HCT116 (cell line): ENCODE measurements at regions not wholly inside any gene's neighbourhood (a gene's known extent, or its start where the extent isn't known, plus 50 kb on each side); places are given as distances from the start of the nearest gene placed in this dataset.

Experiments used
- CTCF ChIP-seq, 3 experiments: fragments of 200-600 bp in 1 of 3; sonication (generic) in 1 of 3; IDR thresholded peaks in 2 of 3; conservative IDR thresholded peaks in 1 of 3; 2 replicates each; pipeline ENCODE4 v1.5.1; 2012 to 2017; ENCODE audit warnings: low read depth in 2 of 3, low read length in 2 of 3, antibody characterized with exemption in 1 of 3, borderline replicate concordance in 1 of 3, control low read depth in 1 of 3, mild to moderate bottlenecking in 1 of 3, mixed read lengths in 1 of 3, mixed run types in 1 of 3, moderate library complexity in 1 of 3; ENCODE audit not compliant: insufficient read depth in 1 of 3
- EZH2 ChIP-seq: fragments of 200-600 bp; sonication (generic); IDR thresholded peaks from 2 replicates; pipeline ENCODE4 v1.6.1; 2017; ENCODE audit warnings: antibody characterized with exemption, mixed run types
- EZH2phosphoT487 ChIP-seq: fragments of 200-600 bp; IDR thresholded peaks from 2 replicates; pipeline ENCODE4 v1.6.1; 2018; ENCODE audit warnings: antibody characterized with exemption, borderline replicate concordance
- MAX ChIP-seq: IDR thresholded peaks from 2 replicates; pipeline ENCODE4 v1.6.1; 2012
- POLR2AphosphoS5 ChIP-seq: IDR thresholded peaks from 2 replicates; pipeline ENCODE4 v1.6.1; 2011; ENCODE audit warnings: mild to moderate bottlenecking, low read depth, low read length, moderate library complexity
- REST ChIP-seq: IDR thresholded peaks from 2 replicates; pipeline ENCODE4 v1.6.1; 2012; ENCODE audit warnings: low read depth
- SRF ChIP-seq: IDR thresholded peaks from 2 replicates; pipeline ENCODE4 v1.6.1; 2012; ENCODE audit warnings: low read depth

GRCh38 chr10:89829262-89829886, 128.0 kb downstream of the KIF20B start:
- TF ChIP-seq CTCF (IDR thresholded peaks at IDR 0.05 in 2 of 3, conservative IDR thresholded peaks at IDR 0.05 in 1 of 3; ENCODE audit: borderline replicate concordance in 1 of 3, insufficient read depth in 1 of 3, low read depth in 2 of 3, low read length in 2 of 3) (no peak), EZH2phosphoT487 (no peak), POLR2AphosphoS5 (no peak), EZH2 (no peak), SRF (no peak), MAX (no peak), REST (no peak)
